ENCODE measurements at regions not wholly inside any gene's neighbourhood (a gene's known extent, or its start where the extent isn't known, plus 50 kb on each side); places are given as distances from the start of the nearest gene placed in this dataset.

DNA sequence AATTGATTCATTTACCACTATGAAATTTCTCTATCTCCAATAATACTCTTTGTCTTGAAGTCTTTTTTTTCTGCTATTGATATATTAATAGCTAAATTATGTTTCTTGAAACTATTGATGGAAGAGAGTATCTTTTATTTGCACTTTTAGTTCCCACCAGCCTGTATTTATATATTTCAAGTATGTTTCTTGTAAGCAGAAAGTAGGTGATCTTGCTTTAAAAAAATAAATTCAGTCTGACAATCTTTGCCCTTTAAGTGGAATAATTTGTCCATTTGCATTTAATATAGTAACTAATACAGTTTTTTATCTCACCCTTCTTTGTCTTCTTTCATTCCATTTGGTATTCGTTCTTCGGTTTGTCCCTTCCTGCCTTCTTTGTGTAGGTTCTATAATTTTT is 790.5 kb downstream of the MCTP2 start:
- TF ChIP-seq ZNF274 (IDR thresholded peaks at IDR 0.05; ENCODE audit: low read depth, low read length) (no peak), YY1 (IDR thresholded peaks at IDR 0.05; ENCODE audit: insufficient read depth, insufficient read length) (no peak), SUZ12 (IDR thresholded peaks at IDR 0.05; ENCODE audit: extremely low read depth, insufficient read depth, insufficient read length) (no peak)
